Transverse colon (tissue), 3 donors: ENCODE measurements at regions not wholly inside any gene's neighbourhood (a gene's known extent, or its start where the extent isn't known, plus 50 kb on each side); places are given as distances from the start of the nearest gene placed in this dataset.

Experiments
- EP300 ChIP-seq: sonication (generic); formaldehyde crosslinking; IDR thresholded peaks from one replicate; pipeline ENCODE4 v1.6.1; 2017; ENCODE audit warnings: antibody characterized with exemption, low read depth
- POLR2A ChIP-seq: fragments of 450-650 bp; IDR thresholded peaks from one replicate; pipeline ENCODE4 v1.6.1; 2016; ENCODE audit warnings: antibody characterized with exemption, mild to moderate bottlenecking, moderate library complexity
- TF ChIP-seq, protein P1 (sequence below), 5 experiments: fragments of 200-600 bp in 3 of 5; fragments of 450-650 bp in 2 of 5; sonication (generic) in 3 of 5; IDR thresholded peaks; 1 replicate in 2 of 5; 2 replicates in 3 of 5; pipeline ENCODE4 v1.5.1; 2016 to 2017; ENCODE audit warnings: antibody characterized with exemption in 5 of 5, inconsistent platforms in 3 of 5, mild to moderate bottlenecking in 2 of 5, moderate library complexity in 1 of 5

DNA sequence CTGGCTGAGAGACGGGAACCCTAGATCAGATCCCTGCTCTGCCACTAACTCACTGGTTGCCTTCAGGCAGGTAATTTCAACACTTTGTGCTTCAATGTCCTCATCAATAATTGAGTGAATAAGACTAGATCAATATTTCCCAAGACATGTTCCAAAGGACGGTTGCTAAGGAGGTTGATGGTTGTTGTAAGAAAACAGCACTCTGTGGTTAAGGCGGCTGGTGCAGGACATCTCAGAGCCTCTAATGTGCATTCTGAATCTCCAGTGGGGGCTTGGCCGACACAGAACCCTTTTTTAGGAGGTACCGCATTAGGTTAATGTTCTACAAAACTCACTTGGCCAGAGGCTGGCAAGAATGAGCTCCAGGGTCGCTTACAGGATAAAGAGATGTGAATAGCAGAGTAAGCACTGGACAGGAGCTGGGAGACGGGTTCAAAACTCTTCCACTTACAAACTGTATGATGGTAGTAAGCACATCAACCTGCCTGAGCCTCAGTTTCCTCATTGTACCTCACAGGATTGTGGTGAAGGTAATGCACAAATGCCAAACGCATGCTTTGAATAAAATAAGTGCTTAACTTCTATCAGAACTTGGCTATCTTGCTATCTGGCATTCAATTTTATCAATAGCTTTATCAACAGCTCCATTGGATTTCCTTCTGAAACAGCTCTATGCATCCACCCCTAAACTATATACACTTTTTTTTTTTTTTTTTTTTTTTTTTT lies 136.9 kb upstream of the PARP11 start:
- no peak for TF ChIP-seq EP300
- TF ChIP-seq, protein P1, sequence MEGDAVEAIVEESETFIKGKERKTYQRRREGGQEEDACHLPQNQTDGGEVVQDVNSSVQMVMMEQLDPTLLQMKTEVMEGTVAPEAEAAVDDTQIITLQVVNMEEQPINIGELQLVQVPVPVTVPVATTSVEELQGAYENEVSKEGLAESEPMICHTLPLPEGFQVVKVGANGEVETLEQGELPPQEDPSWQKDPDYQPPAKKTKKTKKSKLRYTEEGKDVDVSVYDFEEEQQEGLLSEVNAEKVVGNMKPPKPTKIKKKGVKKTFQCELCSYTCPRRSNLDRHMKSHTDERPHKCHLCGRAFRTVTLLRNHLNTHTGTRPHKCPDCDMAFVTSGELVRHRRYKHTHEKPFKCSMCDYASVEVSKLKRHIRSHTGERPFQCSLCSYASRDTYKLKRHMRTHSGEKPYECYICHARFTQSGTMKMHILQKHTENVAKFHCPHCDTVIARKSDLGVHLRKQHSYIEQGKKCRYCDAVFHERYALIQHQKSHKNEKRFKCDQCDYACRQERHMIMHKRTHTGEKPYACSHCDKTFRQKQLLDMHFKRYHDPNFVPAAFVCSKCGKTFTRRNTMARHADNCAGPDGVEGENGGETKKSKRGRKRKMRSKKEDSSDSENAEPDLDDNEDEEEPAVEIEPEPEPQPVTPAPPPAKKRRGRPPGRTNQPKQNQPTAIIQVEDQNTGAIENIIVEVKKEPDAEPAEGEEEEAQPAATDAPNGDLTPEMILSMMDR (IDR thresholded peaks at IDR 0.05), result no peak
- TF ChIP-seq POLR2A, result no peak
